ENCODE measurements at regions not wholly inside any gene's neighbourhood (a gene's known extent, or its start where the extent isn't known, plus 50 kb on each side); places are given as distances from the start of the nearest gene placed in this dataset.
"Not testable (repeated sequence)": the region's sequence is repeated elsewhere in the genome, so short reads cannot be mapped to it uniquely, and the experiment has no call there.

DNA sequence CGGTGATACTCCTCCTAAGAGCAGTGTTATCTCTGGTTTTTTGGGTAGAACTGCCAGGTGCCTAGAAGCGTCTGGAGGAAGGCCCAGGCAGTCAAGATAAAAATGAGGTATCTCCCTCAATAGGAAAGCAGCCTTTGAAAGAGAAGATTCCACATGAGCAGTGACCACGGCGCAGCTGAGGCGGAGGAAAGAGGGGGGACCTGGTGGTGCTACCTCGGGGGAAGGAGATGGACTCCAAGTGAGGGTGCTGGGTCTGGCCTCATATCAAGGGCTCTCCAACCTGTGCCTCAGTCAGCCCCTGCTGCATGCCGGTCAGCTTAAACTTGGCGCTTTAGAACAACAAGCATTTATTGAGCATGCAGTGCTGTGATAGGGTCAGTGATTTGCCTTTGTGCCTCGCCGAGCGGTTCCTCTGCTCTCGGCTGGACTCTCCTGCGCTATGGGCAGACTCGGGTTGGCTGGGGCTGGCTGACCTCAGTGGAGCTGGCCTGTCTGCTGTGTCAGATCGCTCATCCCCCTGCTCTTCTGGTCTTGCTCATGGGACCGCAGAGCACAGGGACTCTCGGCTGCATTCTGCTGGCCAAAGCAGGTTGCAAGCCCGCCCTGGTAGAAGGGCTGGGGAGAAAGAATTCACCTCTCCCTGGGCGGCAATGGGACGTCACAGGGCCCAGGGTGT lies 121.1 kb upstream of the IRX4 start:
- DNase-seq (ENCODE audit: low spot score), result no peak
- intact Hi-C loops (cut with DNase I), result no loop called here
- ATAC-seq, result no peak

GRCh38 chr5:2003206-2003605 lies 120.5 kb upstream of the IRX4 start:
- DNase-seq (ENCODE audit: low spot score) (no peak), ATAC-seq (no peak)

DNA sequence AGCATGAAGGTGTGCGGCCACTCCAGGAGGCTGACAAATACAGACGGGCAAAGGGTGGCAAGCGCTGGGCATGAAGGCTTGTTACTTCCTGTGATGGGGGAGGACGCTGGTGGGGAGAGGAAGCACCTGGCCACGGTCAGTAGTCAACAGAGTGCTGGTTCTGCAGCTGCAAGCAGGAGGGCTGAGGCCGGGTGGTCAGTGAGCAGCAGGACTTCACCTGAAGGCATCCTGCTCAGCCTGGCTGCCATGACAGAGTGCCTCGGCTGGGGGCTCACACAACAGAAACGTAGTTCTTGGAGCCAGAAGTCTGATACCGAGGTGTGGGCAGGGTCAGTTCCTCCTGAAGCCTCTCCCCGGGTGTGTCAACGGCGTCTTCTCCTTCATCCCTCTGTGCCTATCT lies 118.6 kb upstream of the IRX4 start:
- ATAC-seq, result no peak
- DNase-seq (ENCODE audit: low spot score), result no peak
- intact Hi-C loops (cut with DNase I), result no loop called here

More at GRCh38 chr5:2003206-2003605, 120.5 kb upstream of the IRX4 start:
- intact Hi-C loops (cut with DNase I), result no loop called here

DNA sequence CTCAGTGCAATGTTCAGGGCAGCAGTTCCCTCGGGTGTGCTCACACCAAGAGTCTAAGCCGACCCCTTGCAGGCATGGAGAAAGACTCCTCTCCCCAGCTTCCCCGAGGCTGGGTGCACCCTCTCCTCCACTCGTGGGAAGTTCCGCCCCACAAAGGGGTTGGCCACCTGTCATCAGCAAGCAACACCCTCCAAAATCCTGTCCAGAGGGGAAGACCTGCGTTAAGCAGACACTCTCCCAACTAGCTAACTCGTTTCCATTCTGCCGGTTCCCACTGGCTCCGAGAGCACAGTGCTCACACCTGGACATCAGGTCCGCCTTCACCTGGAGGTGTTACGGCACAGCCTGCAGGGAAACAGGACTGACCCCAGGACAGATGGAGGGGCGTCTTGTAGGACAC lies 117.9 kb upstream of the IRX4 start:
- ATAC-seq, result no peak
- DNase-seq (ENCODE audit: low spot score), result no peak
- intact Hi-C loops (cut with DNase I), result no loop called here

DNA sequence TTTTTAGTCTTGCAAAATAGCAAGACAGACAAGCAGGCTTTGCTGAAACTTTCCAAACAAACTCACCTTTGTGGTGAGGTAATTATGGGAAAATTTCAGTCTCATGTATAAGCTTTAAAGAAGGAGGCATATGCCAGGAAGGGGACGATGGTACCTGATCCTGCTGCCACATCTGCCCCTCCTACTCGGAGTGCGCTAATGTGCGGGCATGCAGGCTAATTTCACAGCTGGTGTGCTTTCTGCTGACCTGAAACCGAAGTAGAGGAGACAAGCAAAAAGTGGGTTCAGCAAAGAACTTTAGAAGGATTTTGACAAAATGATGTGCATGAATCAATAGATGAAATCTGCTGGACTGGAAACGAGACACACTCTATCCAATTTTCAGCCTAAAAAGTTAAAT lies 117.1 kb upstream of the IRX4 start:
- DNase-seq (ENCODE audit: low spot score) (no peak), ATAC-seq (no peak)
- intact Hi-C loops (cut with DNase I), result no loop called here

DNA sequence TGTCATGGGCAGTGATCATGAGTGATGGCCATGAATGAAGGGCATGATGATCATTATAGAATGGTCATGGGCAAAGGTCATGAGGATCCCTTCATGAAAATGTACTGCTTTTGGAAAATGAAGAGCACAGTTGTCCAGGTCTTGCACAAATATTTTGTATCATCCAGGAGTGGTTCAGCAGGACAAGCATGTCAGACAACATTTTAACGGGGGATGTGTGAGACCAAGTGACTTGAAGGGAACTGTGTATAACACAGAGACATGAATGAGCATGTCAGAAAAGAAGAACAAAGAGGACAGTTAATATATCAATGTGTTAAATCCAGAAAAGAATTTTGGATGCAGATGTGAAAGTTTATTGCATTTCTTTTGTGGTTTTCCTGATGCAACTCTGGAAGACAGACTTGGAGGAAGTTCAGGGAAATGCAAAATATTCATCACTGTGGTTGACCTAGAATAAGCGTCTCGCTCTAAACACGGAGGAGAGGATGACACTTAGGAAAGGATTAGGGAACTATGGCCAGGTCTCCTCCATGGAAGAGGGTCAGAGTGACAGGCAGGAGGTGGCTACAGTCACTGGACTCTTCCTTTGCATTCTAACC lies 116.1 kb upstream of the IRX4 start:
- ATAC-seq, result no peak
- DNase-seq (ENCODE audit: low spot score), result no peak
- intact Hi-C loops (cut with DNase I), result no loop called here

GRCh38 chr5:1998348-1998669 lies 115.6 kb upstream of the IRX4 start:
- no peak for ATAC-seq
- intact Hi-C loops (cut with DNase I), result no loop called here
- no peak for DNase-seq (ENCODE audit: low spot score)

DNA sequence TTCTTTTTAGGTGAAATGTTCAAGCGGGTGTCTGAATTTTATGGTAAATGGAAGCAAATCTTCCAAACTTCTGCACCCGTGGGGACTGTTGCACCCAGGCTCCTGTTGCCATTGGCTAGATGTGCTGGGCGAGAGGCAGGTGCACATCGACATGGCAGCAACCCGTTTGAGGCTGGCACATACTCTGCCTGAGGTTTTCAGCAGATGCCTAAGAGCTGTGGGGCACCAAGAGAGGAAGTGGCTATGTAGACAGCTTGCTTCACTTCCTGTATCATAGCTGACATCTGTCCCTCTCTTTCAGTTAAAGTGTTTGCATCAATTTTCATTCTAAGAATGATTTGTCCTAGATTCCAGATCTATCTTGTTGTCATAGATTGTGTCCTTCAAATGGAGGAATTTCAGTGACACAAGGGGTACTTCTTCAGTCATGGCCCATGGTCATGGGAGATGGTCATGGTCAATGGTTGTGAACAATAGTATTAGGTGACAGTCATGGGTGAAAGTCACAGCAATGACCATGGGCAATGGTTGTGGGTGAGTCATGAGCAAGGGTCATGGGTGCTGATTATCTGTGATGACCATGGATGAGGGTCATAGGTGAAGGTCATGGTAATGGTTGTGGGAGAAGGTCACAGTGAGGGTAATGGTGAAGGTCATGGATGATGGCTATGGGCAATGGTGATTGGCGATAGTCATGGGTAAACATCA lies 115.1 kb upstream of the IRX4 start:
- no peak for ATAC-seq
- DNase-seq (ENCODE audit: low spot score), result no peak
- intact Hi-C loops (cut with DNase I), result no loop called here

- DNase-seq (ENCODE audit: low spot score) (no peak), ATAC-seq (no peak)
- intact Hi-C loops (cut with DNase I), result no loop called here
These were observed 112.8 kb upstream of the IRX4 start for GRCh38 chr5:1995491-1995890.

- DNase-seq (ENCODE audit: low spot score), result no peak
- ATAC-seq, result no peak
- intact Hi-C loops (cut with DNase I), result no loop called here
These were observed 104.7 kb upstream of the IRX4 start for GRCh38 chr5:1987471-1987870.

- ATAC-seq, result no peak
- DNase-seq (ENCODE audit: low spot score), result no peak
- intact Hi-C loops (cut with DNase I), result no loop called here
These were observed 103.1 kb upstream of the IRX4 start for GRCh38 chr5:1985781-1986180.

DNA sequence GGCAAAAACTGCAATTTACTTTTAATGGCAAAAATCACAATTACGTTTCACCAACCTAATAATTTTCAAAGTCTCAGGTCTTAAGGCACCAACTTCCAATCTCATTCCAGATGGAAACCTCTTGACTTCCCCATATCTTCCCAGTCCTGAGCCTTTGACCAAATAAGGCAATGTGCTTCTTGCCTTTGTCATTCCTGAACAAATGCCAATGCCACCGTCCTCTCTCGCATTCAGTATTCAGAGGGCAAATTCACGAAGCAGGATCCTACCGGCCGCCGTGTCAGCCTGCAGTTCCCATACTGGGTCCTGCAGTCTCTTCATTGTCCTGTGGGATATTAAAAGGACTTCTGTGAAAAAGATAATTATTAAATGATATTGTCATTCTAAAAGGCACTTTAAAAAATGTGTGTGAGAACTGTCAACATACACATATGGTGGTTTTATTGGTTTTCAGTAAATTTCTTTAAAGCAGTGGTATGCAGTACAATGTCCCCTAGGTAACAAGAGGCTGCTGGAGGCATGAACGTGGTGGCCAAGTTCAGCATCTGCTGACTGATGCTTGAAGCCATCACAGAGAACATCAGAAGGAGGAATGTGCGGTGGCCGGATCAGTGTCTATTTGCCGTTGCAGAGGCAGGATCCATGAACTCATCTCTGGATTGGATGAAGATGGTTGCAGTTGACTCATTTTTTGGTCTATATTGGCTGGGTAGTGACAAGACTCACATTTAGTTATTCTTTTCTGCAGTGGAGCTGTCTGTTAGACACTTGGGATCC lies 101.4 kb upstream of the IRX4 start:
- DNase-seq (ENCODE audit: low spot score), result no peak
- intact Hi-C loops (cut with DNase I), result no loop called here
- ATAC-seq, result no peak

DNA sequence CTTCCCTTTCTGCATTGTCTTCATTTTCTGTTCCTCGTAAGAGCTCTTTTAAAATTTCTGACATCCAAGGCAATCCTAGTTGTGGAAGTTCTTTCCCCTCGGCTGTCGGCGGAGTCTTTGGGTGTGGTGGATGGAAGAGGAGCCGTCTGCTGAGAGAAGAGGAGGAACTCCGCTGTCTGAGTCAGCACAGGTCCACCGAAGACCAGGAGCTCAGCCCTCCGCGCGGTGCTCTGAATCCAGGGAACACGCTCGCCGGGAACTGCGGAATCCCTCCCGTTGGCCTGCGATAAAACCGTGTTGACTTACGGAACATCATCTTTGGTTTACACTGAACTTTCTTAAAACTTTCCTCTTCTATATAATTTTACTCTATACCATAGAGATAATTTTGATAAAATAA lies 100.7 kb upstream of the IRX4 start:
- intact Hi-C loops (cut with DNase I), result no loop called here
- ATAC-seq (no peak), DNase-seq (ENCODE audit: low spot score) (no peak)

GRCh38 chr5:1982561-1982960 lies 99.8 kb upstream of the IRX4 start:
- DNase-seq (ENCODE audit: low spot score); ATAC-seq; intact Hi-C loops (cut with DNase I): not testable (repeated sequence)

DNA sequence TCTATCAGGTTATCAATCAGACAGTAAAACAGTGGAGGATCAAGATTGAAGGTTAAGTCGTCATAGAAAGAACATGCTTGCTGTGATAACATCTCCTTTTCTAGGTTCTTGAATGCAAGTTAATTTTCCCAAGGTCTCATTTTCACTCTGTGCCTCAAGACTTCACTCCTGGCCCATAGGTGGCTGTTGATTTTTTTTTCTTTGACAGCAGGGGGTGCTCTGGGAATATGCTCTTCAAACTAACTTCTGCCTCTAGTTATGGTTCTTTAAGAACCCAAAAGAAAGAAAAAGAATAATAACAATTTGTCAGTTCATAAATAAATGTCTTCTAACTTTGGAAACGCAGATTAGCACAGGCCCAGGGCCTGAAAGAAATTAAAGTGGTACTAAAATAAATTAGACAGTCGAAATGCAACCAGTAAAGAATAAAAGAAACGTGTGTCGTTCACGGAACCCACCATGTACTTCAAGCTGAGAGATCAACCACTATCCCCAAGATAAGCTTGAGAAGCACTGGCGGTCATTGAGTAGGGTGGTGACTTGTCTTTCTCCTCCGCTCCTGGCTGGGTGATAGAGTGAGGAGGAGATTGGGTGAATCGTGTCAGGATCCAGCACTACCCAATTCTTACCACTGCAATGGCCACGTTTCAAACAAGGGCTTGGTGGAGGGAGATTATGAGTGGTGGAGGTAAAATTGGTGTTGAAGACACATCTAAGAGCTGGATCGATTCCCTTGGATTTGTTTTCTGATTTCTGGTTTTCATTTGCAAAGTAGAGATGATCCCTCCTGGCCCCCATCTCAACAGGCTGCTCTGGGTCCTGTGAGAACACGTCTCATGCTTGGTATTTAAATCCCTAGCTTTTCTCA lies 93.4 kb upstream of the IRX4 start:
- intact Hi-C loops (cut with DNase I), result no loop called here
- ATAC-seq (no peak), DNase-seq (ENCODE audit: low spot score) (no peak)

GRCh38 chr5:1975406-1975715 lies 92.6 kb upstream of the IRX4 start:
- no peak for DNase-seq (ENCODE audit: low spot score)
- intact Hi-C loops (cut with DNase I), result no loop called here
- ATAC-seq, result no peak

DNA sequence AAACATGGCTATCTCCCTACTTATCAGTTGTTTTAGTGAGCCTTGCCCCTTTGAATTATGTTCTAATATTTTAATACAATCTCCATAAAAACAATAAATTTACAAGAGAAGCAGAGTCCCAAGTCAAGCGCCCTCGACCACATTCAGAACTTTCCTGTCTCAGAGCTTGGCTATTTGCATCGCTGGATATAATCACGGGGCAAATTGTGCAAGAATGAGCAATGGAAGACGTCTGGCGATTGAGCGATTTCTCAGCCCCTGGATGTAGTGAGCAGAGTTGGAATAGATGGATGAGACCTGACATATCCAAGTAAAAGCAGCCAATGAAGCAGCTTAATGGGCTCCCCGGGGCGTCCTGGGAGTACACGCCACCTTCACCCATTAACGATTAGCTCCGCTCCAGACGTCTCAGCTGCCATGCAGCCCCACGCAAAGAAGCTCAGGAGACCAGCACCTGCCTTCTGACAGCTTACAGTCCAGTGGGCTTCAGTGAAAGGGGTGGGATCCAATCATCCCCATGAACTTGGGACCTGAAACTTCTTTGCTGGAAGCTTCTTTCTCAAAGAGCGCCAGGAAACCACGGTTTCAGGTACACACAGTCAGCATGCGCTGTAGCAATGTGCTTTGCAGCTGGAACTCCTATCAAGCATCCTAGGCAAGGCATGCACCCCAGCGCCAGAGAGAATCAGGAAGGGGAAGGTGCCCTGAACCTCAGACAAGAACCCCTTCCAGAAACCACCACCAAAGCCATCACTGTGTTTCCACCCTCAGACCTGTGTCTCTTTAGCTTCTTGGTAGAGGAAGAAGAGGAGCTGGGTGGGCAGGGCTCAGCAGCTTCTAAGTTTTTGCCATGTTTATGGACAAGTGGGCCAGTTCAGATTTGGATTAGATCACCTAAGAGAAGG lies 92.0 kb upstream of the IRX4 start:
- intact Hi-C loops (cut with DNase I), result no loop called here
- DNase-seq (ENCODE audit: low spot score), result no peak

GRCh38 chr5:1974081-1974480 lies 91.4 kb upstream of the IRX4 start:
- ATAC-seq, result no peak
- no peak for DNase-seq (ENCODE audit: low spot score)
- intact Hi-C loops (cut with DNase I), result no loop called here

More for the DNA sequence above, 92.0 kb upstream of the IRX4 start:
- no peak for ATAC-seq
